Natural killer cell (primary cell): ENCODE measurements at regions not wholly inside any gene's neighbourhood (a gene's known extent, or its start where the extent isn't known, plus 50 kb on each side); places are given as distances from the start of the nearest gene placed in this dataset.

Source experiments
- ATAC-seq, 3 donors: fragments of 150-1000 bp in 2 of 3; fragments of 200-7000 bp in 1 of 3; cut with Tn5 transposase; 1 replicate in 1 of 3; 2 replicates in 2 of 3; pipeline ENCODE4 v1.10.0; 2021; ENCODE audit warnings: mild to moderate bottlenecking in 2 of 3, moderate library complexity in 2 of 3
- DNase-seq, 2 donors: peaks; one replicate each; pipeline versions ENCODE4 v3.0.0 to v3.0.0-alpha.2; 2013 to 2021; ENCODE audit warnings: mixed read lengths in 1 of 2
- H3K27ac ChIP-seq: one replicate; pipeline ENCODE4 v1.5.1; 2013; ENCODE audit warnings: mild to moderate bottlenecking, low read length
- H3K27me3 ChIP-seq: one replicate; pipeline ENCODE4 v1.6.1; 2013; ENCODE audit warnings: low read length; ENCODE audit not compliant: control insufficient read depth, insufficient read depth
- H3K36me3 ChIP-seq: one replicate; pipeline ENCODE4 v1.6.1; 2013; ENCODE audit warnings: low read length; ENCODE audit not compliant: control insufficient read depth, insufficient read depth
- H3K4me1 ChIP-seq: one replicate; pipeline ENCODE4 v1.6.1; 2013; ENCODE audit warnings: low read length; ENCODE audit not compliant: control insufficient read depth, insufficient read depth
- H3K4me3 ChIP-seq: one replicate; pipeline ENCODE4 v1.5.1; 2013; ENCODE audit warnings: low read length
- H3K9me3 ChIP-seq: one replicate; pipeline ENCODE4 v1.6.1; 2013; ENCODE audit warnings: low read length; ENCODE audit not compliant: control insufficient read depth, insufficient read depth
- H3K27ac Mint-ChIP-seq, 2 donors: one replicate each; pipeline ENCODE4 v1.8.0; 2022; ENCODE audit warnings: mild to moderate bottlenecking in 2 of 2, mixed read lengths in 2 of 2, moderate library complexity in 1 of 2
- H3K27me3 Mint-ChIP-seq, 2 donors: one replicate each; pipeline ENCODE4 v1.8.0; 2022; ENCODE audit warnings: low read depth in 2 of 2, mixed read lengths in 2 of 2
- H3K36me3 Mint-ChIP-seq: one replicate; pipeline ENCODE4 v1.8.0; 2022; ENCODE audit warnings: mixed read lengths
- H3K4me1 Mint-ChIP-seq, 2 donors: one replicate each; pipeline ENCODE4 v1.8.0; 2022; ENCODE audit warnings: mixed read lengths in 2 of 2
- H3K4me3 Mint-ChIP-seq: one replicate; pipeline ENCODE4 v1.8.0; 2022; ENCODE audit warnings: mild to moderate bottlenecking, moderate library complexity, mixed read lengths
- H3K9me3 Mint-ChIP-seq, 2 donors: one replicate each; pipeline ENCODE4 v1.8.0; 2022; ENCODE audit warnings: mixed read lengths in 2 of 2
- WGBS: methylation state at CpG from one replicate; pipeline ENCODE4 v1.1.7; 2013; ENCODE audit warnings: missing lambda C conversion rate; ENCODE audit not compliant: insufficient coverage; 5-methylcytosine and 5-hydroxymethylcytosine counted together
- intact Hi-C: fragments of 100-400 bp; cut with micrococcal nuclease; formaldehyde crosslinking; loops from one replicate; pipeline ENCODE4 v1.14.2; 2022
- TF ChIP-seq, protein P1 (sequence below): fragments of 200-600 bp; IDR thresholded peaks from one replicate; pipeline ENCODE4 v1.8.0; 2022; ENCODE audit warnings: antibody characterized with exemption

DNA sequence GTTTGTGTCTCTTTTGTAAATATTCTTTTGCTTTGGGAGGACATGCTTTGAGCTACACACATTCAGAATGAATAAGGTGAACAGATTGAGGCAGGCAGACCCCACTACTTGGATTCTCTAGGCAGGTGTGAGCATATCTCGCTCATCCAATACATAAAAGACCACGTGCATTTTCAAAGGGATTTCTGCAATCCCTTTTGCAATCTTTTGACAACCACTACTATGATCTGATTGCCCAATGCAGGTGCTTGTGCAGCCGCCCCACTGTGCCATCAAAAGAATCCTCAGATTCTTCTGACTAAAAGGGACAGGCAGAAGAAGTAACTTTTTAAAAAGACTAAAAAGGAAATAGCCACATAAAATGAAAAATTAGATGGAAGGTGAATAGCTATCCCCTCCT lies 341.4 kb downstream of the BMP4 start:
- WGBS: 75% methylated on average over 3 of the region's 3 CpGs

DNA sequence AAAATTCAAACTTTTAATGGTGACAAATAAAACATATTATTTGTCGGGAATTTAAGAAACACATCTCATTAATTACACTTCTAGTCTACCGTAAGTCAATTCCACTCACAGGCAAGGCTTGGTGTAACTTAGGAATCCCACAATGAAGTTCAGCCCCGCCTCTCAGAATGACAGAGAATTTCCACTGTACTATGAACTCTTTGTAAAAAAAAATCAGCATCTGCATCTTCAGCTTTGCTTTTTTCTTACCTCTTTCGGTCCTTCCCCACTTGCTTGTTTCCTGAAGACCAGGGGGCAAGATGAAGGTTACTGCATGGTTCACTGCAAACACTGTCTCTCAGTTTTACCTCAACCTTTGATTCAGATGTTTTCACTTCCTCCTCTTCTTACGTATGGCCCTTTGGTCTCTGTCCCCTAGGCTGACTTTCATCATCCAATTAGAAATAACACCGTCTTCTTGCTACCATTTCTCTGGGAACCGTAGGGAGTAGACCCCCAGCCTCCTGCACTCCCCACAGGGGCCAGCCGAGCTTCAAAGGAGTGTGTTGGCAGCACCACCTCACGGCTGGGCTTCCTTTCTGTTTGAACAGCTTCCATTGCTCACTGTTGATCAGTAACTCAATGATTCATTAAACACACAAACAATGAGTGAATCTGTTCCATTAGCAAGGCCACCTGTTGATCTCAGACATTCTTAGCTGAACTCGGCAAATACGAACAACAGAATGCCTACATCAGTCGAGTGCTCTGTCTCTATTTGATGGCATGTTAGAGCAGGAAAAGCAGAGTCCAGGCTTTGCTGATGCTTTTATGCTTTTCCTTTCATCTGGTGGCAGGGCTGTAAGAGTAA lies 343.0 kb downstream of the BMP4 start:
- H3K4me1 ChIP-seq: no peaks in the 10 kb centered on the region
- H3K4me1 Mint-ChIP-seq: no peaks in the 10 kb centered on the region
- H3K36me3 Mint-ChIP-seq: no peaks in the 10 kb centered on the region
- H3K9me3 ChIP-seq: peaks cover 4% of the 10 kb centered on the region
- TF ChIP-seq, protein P1, sequence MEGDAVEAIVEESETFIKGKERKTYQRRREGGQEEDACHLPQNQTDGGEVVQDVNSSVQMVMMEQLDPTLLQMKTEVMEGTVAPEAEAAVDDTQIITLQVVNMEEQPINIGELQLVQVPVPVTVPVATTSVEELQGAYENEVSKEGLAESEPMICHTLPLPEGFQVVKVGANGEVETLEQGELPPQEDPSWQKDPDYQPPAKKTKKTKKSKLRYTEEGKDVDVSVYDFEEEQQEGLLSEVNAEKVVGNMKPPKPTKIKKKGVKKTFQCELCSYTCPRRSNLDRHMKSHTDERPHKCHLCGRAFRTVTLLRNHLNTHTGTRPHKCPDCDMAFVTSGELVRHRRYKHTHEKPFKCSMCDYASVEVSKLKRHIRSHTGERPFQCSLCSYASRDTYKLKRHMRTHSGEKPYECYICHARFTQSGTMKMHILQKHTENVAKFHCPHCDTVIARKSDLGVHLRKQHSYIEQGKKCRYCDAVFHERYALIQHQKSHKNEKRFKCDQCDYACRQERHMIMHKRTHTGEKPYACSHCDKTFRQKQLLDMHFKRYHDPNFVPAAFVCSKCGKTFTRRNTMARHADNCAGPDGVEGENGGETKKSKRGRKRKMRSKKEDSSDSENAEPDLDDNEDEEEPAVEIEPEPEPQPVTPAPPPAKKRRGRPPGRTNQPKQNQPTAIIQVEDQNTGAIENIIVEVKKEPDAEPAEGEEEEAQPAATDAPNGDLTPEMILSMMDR: no peak
- DNase-seq: no peak
- no peaks in the 10 kb centered on the region for H3K27me3 Mint-ChIP-seq
- no peak for ATAC-seq
- peaks cover 9 to 11% of the 10 kb centered on the region in 2 donors for H3K9me3 Mint-ChIP-seq
- H3K4me3 Mint-ChIP-seq: no peak overlapping the region
- H3K27ac ChIP-seq: no peak overlapping the region
- no peaks in the 10 kb centered on the region for H3K27me3 ChIP-seq
- H3K27ac Mint-ChIP-seq: no peak overlapping the region
- intact Hi-C loops: no loop called here
- 67% methylated on average over 12 of the region's 12 CpGs for WGBS
- H3K4me3 ChIP-seq: no peak overlapping the region
- no peaks in the 10 kb centered on the region for H3K36me3 ChIP-seq

More for the DNA sequence above, 341.4 kb downstream of the BMP4 start:
- Mint-ChIP-seq H3K9me3 (peaks cover 2 to 9% of the 10 kb centered on the region in 2 donors), H3K4me3 (no peak overlapping the region), H3K27ac (no peak overlapping the region), H3K36me3 (no peaks in the 10 kb centered on the region), H3K27me3 (no peaks in the 10 kb centered on the region), H3K4me1 (no peaks in the 10 kb centered on the region)
- Histone ChIP-seq H3K36me3 (no peaks in the 10 kb centered on the region), H3K27me3 (no peaks in the 10 kb centered on the region), H3K4me3 (no peak overlapping the region), H3K9me3 (peaks cover 4% of the 10 kb centered on the region), H3K27ac (no peak overlapping the region), H3K4me1 (no peaks in the 10 kb centered on the region)
- intact Hi-C loops: no loop called here
- ATAC-seq (no peak), DNase-seq (no peak)
- TF ChIP-seq, protein P1: no peak

DNA sequence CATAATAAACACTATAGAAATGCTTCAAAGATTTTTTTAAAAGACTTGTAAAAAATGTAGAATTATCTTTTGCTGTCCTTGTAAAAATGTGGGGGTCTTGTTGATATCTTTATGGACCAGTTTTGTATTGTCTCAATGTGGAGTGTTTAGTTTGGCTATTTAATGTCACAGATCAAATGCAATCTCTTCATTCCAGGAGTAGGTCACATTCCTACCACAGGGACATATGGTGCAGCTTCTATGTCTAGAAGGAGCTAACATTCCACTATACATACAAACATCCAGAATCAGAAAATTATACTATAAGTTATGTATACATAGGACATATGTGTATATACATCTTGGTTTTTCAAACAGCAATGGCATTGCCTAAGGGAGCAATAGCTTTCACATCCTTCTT lies 345.7 kb downstream of the BMP4 start:
- no peak overlapping the region for H3K4me3 ChIP-seq
- H3K27me3 ChIP-seq: no peaks in the 10 kb centered on the region
- intact Hi-C loops: no loop called here
- ATAC-seq: no peak
- TF ChIP-seq, protein P1: no peak
- Mint-ChIP-seq H3K36me3 (no peaks in the 10 kb centered on the region), H3K4me3 (no peak overlapping the region), H3K27ac (no peak overlapping the region), H3K9me3 (peaks cover 7 to 8% of the 10 kb centered on the region in 2 donors), H3K4me1 (no peaks in the 10 kb centered on the region), H3K27me3 (no peaks in the 10 kb centered on the region)
- no peak for DNase-seq
- no peak overlapping the region for H3K27ac ChIP-seq
- no peaks in the 10 kb centered on the region for H3K36me3 ChIP-seq
- H3K9me3 ChIP-seq: no peaks in the 10 kb centered on the region
- H3K4me1 ChIP-seq: no peaks in the 10 kb centered on the region

DNA sequence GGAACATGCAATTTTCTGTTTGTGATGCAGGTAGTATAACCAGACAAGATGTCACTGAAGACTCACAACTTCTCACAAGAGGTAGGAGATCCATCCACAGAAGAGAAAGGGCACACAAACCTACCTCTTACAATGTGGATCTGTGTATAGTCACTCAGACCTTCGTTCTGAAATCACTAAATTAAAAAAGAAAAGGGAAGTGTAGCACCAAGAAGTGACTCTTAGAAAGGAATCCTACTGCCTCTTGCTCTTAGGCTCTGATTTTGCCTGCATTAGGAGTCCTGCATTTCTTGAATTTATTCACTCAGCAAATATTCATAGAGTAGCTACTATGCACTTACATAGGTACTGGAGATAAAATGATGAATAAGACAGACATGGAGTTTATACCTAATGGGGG lies 347.6 kb downstream of the BMP4 start:
- no peaks in the 10 kb centered on the region for H3K36me3 Mint-ChIP-seq
- no peak overlapping the region for H3K27ac ChIP-seq
- ATAC-seq: no peak
- no peaks in the 10 kb centered on the region for H3K27me3 ChIP-seq
- no peaks in the 10 kb centered on the region for H3K36me3 ChIP-seq
- H3K27ac Mint-ChIP-seq: no peak overlapping the region
- H3K9me3 ChIP-seq: no peaks in the 10 kb centered on the region
- intact Hi-C loops: no loop called here
- TF ChIP-seq, protein P1: no peak
- H3K4me3 Mint-ChIP-seq: no peak overlapping the region
- peaks cover 6 to 7% of the 10 kb centered on the region in 2 donors for H3K9me3 Mint-ChIP-seq
- H3K27me3 Mint-ChIP-seq: no peaks in the 10 kb centered on the region
- no peak for DNase-seq
- no peak overlapping the region for H3K4me3 ChIP-seq
- WGBS: no CpG with 5 or more reads among the region's 1 CpG
- H3K4me1 ChIP-seq: no peaks in the 10 kb centered on the region
- H3K4me1 Mint-ChIP-seq: no peaks in the 10 kb centered on the region
